Keratinocyte (primary cell): ENCODE measurements at regions not wholly inside any gene's neighbourhood (a gene's known extent, or its start where the extent isn't known, plus 50 kb on each side); places are given as distances from the start of the nearest gene placed in this dataset.

Source experiments
- DNase-seq: peaks from one replicate; pipeline ENCODE4 v3.0.0-alpha.2; 2011; ENCODE audit warnings: low read depth, missing footprints, low spot score
- FAIRE-seq: peaks from 2 replicates; lab custom pipeline; 2011; peaks lifted over from hg19 to GRCh38; lab: Jason Lieb, UNC
- H2AFZ ChIP-seq: 2 replicates; pipeline ENCODE4 v1.6.0; 2012; ENCODE audit warnings: low read length, control low read depth, inconsistent platforms; ENCODE audit not compliant: control insufficient read depth
- H3K27ac ChIP-seq: 2 replicates; pipeline ENCODE4 v1.5.1; 2011; ENCODE audit warnings: low read length; ENCODE audit not compliant: control insufficient read depth, insufficient read depth
- H3K27me3 ChIP-seq: 3 replicates; pipeline ENCODE4 v1.6.0; 2011; ENCODE audit warnings: low read length; ENCODE audit not compliant: control insufficient read depth, insufficient read depth; ENCODE audit errors: extremely low read depth
- H3K36me3 ChIP-seq, 2 experiments: 2 replicates in 1 of 2; 3 replicates in 1 of 2; pipeline ENCODE4 v1.5.1; 2011; ENCODE audit warnings: low read length in 2 of 2, mild to moderate bottlenecking in 1 of 2; ENCODE audit not compliant: control insufficient read depth in 2 of 2, insufficient read depth in 2 of 2; ENCODE audit errors: extremely low read depth in 1 of 2
- H3K4me1 ChIP-seq: 3 replicates; pipeline ENCODE4 v1.5.1; 2011; ENCODE audit warnings: low read length; ENCODE audit not compliant: control insufficient read depth, insufficient read depth; ENCODE audit errors: extremely low read depth
- H3K4me2 ChIP-seq: 3 replicates; pipeline ENCODE4 v1.6.0; 2011; ENCODE audit warnings: low read depth, low read length; ENCODE audit not compliant: control insufficient read depth, insufficient read depth; ENCODE audit errors: extremely low read depth
- H3K4me3 ChIP-seq, 3 experiments: fragments of 200-600 bp in 1 of 3; sonication (generic) in 1 of 3; 2 replicates in 2 of 3; 3 replicates in 1 of 3; pipeline ENCODE4 v1.5.1; 2011 to 2016; ENCODE audit warnings: low read length in 3 of 3, mild to moderate bottlenecking in 3 of 3, control low read depth in 2 of 3, inconsistent platforms in 1 of 3, low read depth in 1 of 3, mixed read lengths in 1 of 3, mixed run types in 1 of 3, moderate library complexity in 1 of 3; ENCODE audit not compliant: control insufficient read depth in 2 of 3, insufficient read depth in 2 of 3; ENCODE audit errors: extremely low read depth in 1 of 3
- H3K79me2 ChIP-seq: 2 replicates; pipeline ENCODE4 v1.6.0; 2012; ENCODE audit warnings: low read length; ENCODE audit not compliant: control insufficient read depth, insufficient read depth
- H3K9ac ChIP-seq: 3 replicates; pipeline ENCODE4 v1.6.0; 2011; ENCODE audit warnings: low read length; ENCODE audit not compliant: control insufficient read depth, insufficient read depth; ENCODE audit errors: extremely low read depth
- H3K9me1 ChIP-seq: 3 replicates; pipeline ENCODE4 v1.6.0; 2011; ENCODE audit warnings: low read length; ENCODE audit not compliant: control insufficient read depth, insufficient read depth; ENCODE audit errors: extremely low read depth
- H3K9me3 ChIP-seq: 2 replicates; pipeline ENCODE4 v1.5.1; 2012; ENCODE audit warnings: low read depth, low read length; ENCODE audit not compliant: control insufficient read depth
- H4K20me1 ChIP-seq: 3 replicates; pipeline ENCODE4 v1.6.0; 2011; ENCODE audit warnings: low read length; ENCODE audit not compliant: control insufficient read depth, insufficient read depth; ENCODE audit errors: extremely low read depth
- CTCF ChIP-seq, 3 experiments: IDR thresholded peaks in 1 of 3; conservative IDR thresholded peaks in 1 of 3; optimal IDR thresholded peaks in 1 of 3; 2 replicates in 2 of 3; 3 replicates in 1 of 3; pipeline versions ENCODE3 to v1.5.1; 2011; ENCODE audit warnings: low read length in 3 of 3, mild to moderate bottlenecking in 3 of 3, moderate library complexity in 2 of 3, control low read depth in 1 of 3, inconsistent platforms in 1 of 3; ENCODE audit not compliant: insufficient read depth in 2 of 3; ENCODE audit errors: extremely low read depth in 1 of 3
- EZH2 ChIP-seq: IDR thresholded peaks from one replicate; pipeline ENCODE4 v1.6.1; 2012; ENCODE audit warnings: inconsistent platforms, mild to moderate bottlenecking, low read length, moderate library complexity
- dilution Hi-C: fragments of 300-500 bp; cut with MboI; formaldehyde crosslinking; loops from one replicate; pipeline ENCODE4 v1.7.0; 2020; ENCODE audit warnings: low sequenced_read_pairs; ENCODE audit not compliant: extremely low pct_ligation_motif_present

- peaks cover 17% of the 10 kb centered on the region for H3K4me1 ChIP-seq
- dilution Hi-C loops = no loop called here
- no peak overlapping the region for H3K9ac ChIP-seq
- H2AFZ ChIP-seq = no peak overlapping the region
- H3K4me3 ChIP-seq = no peak overlapping the region
- H3K36me3 ChIP-seq = no peaks in the 10 kb centered on the region
- H3K9me1 ChIP-seq = no peaks in the 10 kb centered on the region
- no peaks in the 10 kb centered on the region for H3K79me2 ChIP-seq
- DNase-seq (no peak), FAIRE-seq (no peak)
- H3K9me3 ChIP-seq = no peaks in the 10 kb centered on the region
- H3K4me2 ChIP-seq = no peak overlapping the region
- TF ChIP-seq CTCF (optimal IDR thresholded peaks at IDR 0.05 in 1 of 3, IDR thresholded peaks at IDR 0.05 in 1 of 3, conservative IDR thresholded peaks at IDR 0.05 in 1 of 3; ENCODE audit: extremely low read depth in 1 of 3, insufficient read depth in 2 of 3, low read length in 3 of 3) = no peak
- TF ChIP-seq EZH2 = no peak
- no peaks in the 10 kb centered on the region for H4K20me1 ChIP-seq
- no peak overlapping the region for H3K27ac ChIP-seq
- H3K27me3 ChIP-seq = no peaks in the 10 kb centered on the region
Measured at GRCh38 chr12:107361970-107362369, 268.6 kb upstream of the CRY1 start.

GRCh38 chr12:107362960-107363359 is 269.6 kb upstream of the CRY1 start:
- H4K20me1 ChIP-seq = no peaks in the 10 kb centered on the region
- H3K4me1 ChIP-seq = peaks cover 16% of the 10 kb centered on the region
- no peak for TF ChIP-seq CTCF (optimal IDR thresholded peaks at IDR 0.05 in 1 of 3, IDR thresholded peaks at IDR 0.05 in 1 of 3, conservative IDR thresholded peaks at IDR 0.05 in 1 of 3; ENCODE audit: extremely low read depth in 1 of 3, insufficient read depth in 2 of 3, low read length in 3 of 3)
- no peak for TF ChIP-seq EZH2
- H3K9me1 ChIP-seq = no peaks in the 10 kb centered on the region
- H3K4me2 ChIP-seq = no peak overlapping the region
- no peaks in the 10 kb centered on the region for H3K9me3 ChIP-seq
- no peak for FAIRE-seq
- DNase-seq = no peak
- dilution Hi-C loops = no loop called here
- H3K4me3 ChIP-seq = no peak overlapping the region
- H3K36me3 ChIP-seq = no peaks in the 10 kb centered on the region
- no peak overlapping the region for H2AFZ ChIP-seq
- H3K27me3 ChIP-seq = no peaks in the 10 kb centered on the region
- H3K27ac ChIP-seq = no peak overlapping the region
- no peaks in the 10 kb centered on the region for H3K79me2 ChIP-seq
- H3K9ac ChIP-seq = no peak overlapping the region
